K562 (cell line): ENCODE measurements at regions not wholly inside any gene's neighbourhood (a gene's known extent, or its start where the extent isn't known, plus 50 kb on each side); places are given as distances from the start of the nearest gene placed in this dataset.

ENCODE experiments used
- ATAC-seq: fragments of 200-7000 bp; cut with Tn5 transposase; 3 replicates; pipeline ENCODE4 v1.9.1; 2020; ENCODE audit warnings: moderate library complexity
- BruUV-seq: library from RNA; stranded (reverse); fragments of 400-500 nt; replicated peaks from 2 replicates; lab custom pipeline; 2021; lab: Mats Ljungman, UMichigan
- CTCF ChIA-PET: fragments of 300-600 bp; formaldehyde crosslinking; extraction: SDS; loops from one replicate; lab custom pipeline; 2021; ENCODE audit warnings: low intra/inter-chr PET ratio; lab: Yijun Ruan, JAX
- POLR2A ChIA-PET: fragments of 300-600, 350-650 bp; sonication (Branson Sonifier 250); formaldehyde crosslinking; extraction: SDS; loops from one replicate; lab custom pipeline; 2021; ENCODE audit warnings: antibody characterized with exemption, inconsistent platforms; lab: Yijun Ruan, JAX
- DNase-seq, 4 experiments: peaks; one replicate each; pipeline versions ENCODE4 v3.0.0 to v3.0.0-alpha.2; 2011 to 2018; ENCODE audit warnings: low spot score in 3 of 4, mixed read lengths in 3 of 4; ENCODE audit errors: extremely low read depth in 1 of 4
- FAIRE-seq: peaks from 2 replicates; lab custom pipeline; 2011; peaks lifted over from hg19 to GRCh38; lab: Jason Lieb, UNC
- H2AFZ ChIP-seq: 2 replicates; pipeline ENCODE4 v1.6.0; 2011; ENCODE audit warnings: low read depth, low read length, control low read depth, inconsistent platforms
- H3K27ac ChIP-seq: fragments of 200-600 bp; 3 replicates; pipeline ENCODE4 v1.8.0; 2011; ENCODE audit warnings: low read depth, mild to moderate bottlenecking, control low read depth, inconsistent platforms, low read length, moderate library complexity, mixed read lengths; ENCODE audit errors: extremely low read depth
- H3K27me3 ChIP-seq, 2 experiments: fragments of 300-600 bp in 1 of 2; 2 replicates in 1 of 2; 3 replicates in 1 of 2; pipeline versions ENCODE4 v1.6.0 to v1.8.0; 2011; ENCODE audit warnings: inconsistent platforms in 2 of 2, low read length in 2 of 2, mild to moderate bottlenecking in 1 of 2, mixed read lengths in 1 of 2, moderate library complexity in 1 of 2; ENCODE audit not compliant: control insufficient read depth in 2 of 2, insufficient read depth in 2 of 2
- H3K36me3 ChIP-seq: fragments of 300-600 bp; 3 replicates; pipeline ENCODE4 v1.8.0; 2011; ENCODE audit warnings: mild to moderate bottlenecking, low read length, inconsistent platforms; ENCODE audit not compliant: control insufficient read depth, insufficient read depth
- H3K4me1 ChIP-seq, 2 experiments: fragments of 200-600 bp in 1 of 2; replicated peaks in 1 of 2; 2 replicates in 1 of 2; 3 replicates in 1 of 2; pipeline versions ENCODE4 v1.5.1 to v1.8.0; 2011; ENCODE audit warnings: inconsistent platforms in 2 of 2, low read length in 2 of 2, mild to moderate bottlenecking in 1 of 2, mixed read lengths in 1 of 2, moderate library complexity in 1 of 2; ENCODE audit not compliant: control insufficient read depth in 2 of 2, insufficient read depth in 2 of 2
- H3K4me2 ChIP-seq: 2 replicates; pipeline ENCODE4 v1.6.1; 2011; ENCODE audit warnings: low read length, control low read depth, inconsistent platforms, mixed read lengths; ENCODE audit not compliant: insufficient read depth
- H3K4me3 ChIP-seq: fragments of 200-600 bp; sonication (generic), shearing (Covaris generic); 2 replicates; pipeline ENCODE4 v1.5.1; 2016; ENCODE audit warnings: control low read depth, inconsistent platforms
- H3K79me2 ChIP-seq: fragments of 200-600 bp; 3 replicates; pipeline ENCODE4 v1.8.0; 2011; ENCODE audit warnings: low read length, inconsistent platforms; ENCODE audit not compliant: control insufficient read depth, insufficient read depth
- H3K9ac ChIP-seq, 2 experiments: 2 replicates each; pipeline versions ENCODE4 v1.6.0 to v1.6.1; 2011; ENCODE audit warnings: low read depth in 2 of 2, low read length in 2 of 2, control low read depth in 1 of 2, inconsistent platforms in 1 of 2, mild to moderate bottlenecking in 1 of 2, mixed read lengths in 1 of 2; ENCODE audit not compliant: insufficient read depth in 1 of 2
- H3K9me1 ChIP-seq: one replicate; pipeline ENCODE4 v1.6.0; 2011; ENCODE audit warnings: inconsistent platforms, mild to moderate bottlenecking, low read length, moderate library complexity; ENCODE audit not compliant: control insufficient read depth, insufficient read depth
- H3K9me3 ChIP-seq: replicated peaks from 2 replicates; pipeline ENCODE4 v1.5.1; 2011; ENCODE audit warnings: low read depth, low read length, inconsistent platforms; ENCODE audit not compliant: control insufficient read depth, insufficient read depth
- H4K20me1 ChIP-seq: replicated peaks from 2 replicates; pipeline ENCODE4 v1.6.1; 2011; ENCODE audit warnings: low read length, inconsistent platforms, mixed read lengths; ENCODE audit not compliant: control insufficient read depth, insufficient read depth
- BRCA1 ChIP-seq, 2 experiments: fragments of 450-650 bp in 1 of 2; sonication (generic) in 1 of 2; formaldehyde crosslinking in 1 of 2; IDR thresholded peaks; 2 replicates each; pipeline versions ENCODE4 v1.5.0 to v1.6.1; 2017 to 2020; ENCODE audit warnings: mild to moderate bottlenecking in 1 of 2, missing genetic modification reagents in 1 of 2
- HDAC2 ChIP-seq: fragments of 450-650 bp; IDR thresholded peaks from 2 replicates; pipeline ENCODE4 v1.6.1; 2016; ENCODE audit warnings: mild to moderate bottlenecking
- TAF15 ChIP-seq: fragments of 200-400 bp; formaldehyde crosslinking; IDR thresholded peaks from 2 replicates; pipeline ENCODE4 v1.6.1; 2017; ENCODE audit warnings: mild to moderate bottlenecking, low read depth, low read length, moderate library complexity
- TCFL5 ChIP-seq: fragments of 250-450 bp; sonication (Bioruptor Pico); conservative IDR thresholded peaks from 2 replicates; pipeline ENCODE4 v1.6.1; 2021; ENCODE audit warnings: mild to moderate bottlenecking, moderate library complexity, matching md5 sums
- ZKSCAN1 ChIP-seq: fragments of 150-350 bp; IDR thresholded peaks from 2 replicates; pipeline ENCODE4 v1.6.1; 2016; ENCODE audit warnings: low read depth, low read length
- ZNF184 ChIP-seq: sonication (generic); formaldehyde crosslinking; IDR thresholded peaks from 2 replicates; pipeline ENCODE4 v1.5.0; 2020; ENCODE audit warnings: missing genetic modification reagents
- ZNF77 ChIP-seq: fragments of 250-450 bp; sonication (Bioruptor Pico); IDR thresholded peaks from 2 replicates; pipeline ENCODE4 v1.5.0; 2020
- WGBS: fragments of 100-300 bp; shearing (Covaris generic); methylation state at CpG from one replicate; pipeline ENCODE4 v1.1.6; 2016; ENCODE audit warnings: low coverage, mixed read lengths; ENCODE audit not compliant: insufficient coverage; ENCODE audit errors: missing lambda C conversion rate; 5-methylcytosine and 5-hydroxymethylcytosine counted together
- in situ Hi-C: fragments of 300-500 bp; cut with MboI; formaldehyde crosslinking; loops from 4 replicates; pipeline ENCODE4 v1.15.0; 2018; ENCODE audit warnings: inconsistent platforms, mixed read lengths
- intact Hi-C: fragments of 100-400 bp; cut with micrococcal nuclease; formaldehyde crosslinking; loops from 2 replicates; pipeline ENCODE4 v1.14.2; 2022
- TF ChIP-seq, protein P1 (sequence below), 2 experiments: fragments of 450-650 bp in 1 of 2; sonication (generic) in 1 of 2; formaldehyde crosslinking; conservative IDR thresholded peaks; 2 replicates each; pipeline versions ENCODE4 v1.4.0 to v1.8.1; 2020 to 2022; ENCODE audit warnings: mild to moderate bottlenecking in 1 of 2, missing genetic modification reagents in 1 of 2
- TF ChIP-seq, protein P2 (sequence below), 2 experiments: fragments of 450-650 bp in 1 of 2; sonication (generic) in 1 of 2; formaldehyde crosslinking in 1 of 2; IDR thresholded peaks in 1 of 2; conservative IDR thresholded peaks in 1 of 2; 2 replicates each; pipeline versions ENCODE4 v1.6.1 to v1.8.1; 2016 to 2023; ENCODE audit warnings: mild to moderate bottlenecking in 2 of 2, moderate library complexity in 2 of 2, inconsistent platforms in 1 of 2, missing genetic modification reagents in 1 of 2

DNA sequence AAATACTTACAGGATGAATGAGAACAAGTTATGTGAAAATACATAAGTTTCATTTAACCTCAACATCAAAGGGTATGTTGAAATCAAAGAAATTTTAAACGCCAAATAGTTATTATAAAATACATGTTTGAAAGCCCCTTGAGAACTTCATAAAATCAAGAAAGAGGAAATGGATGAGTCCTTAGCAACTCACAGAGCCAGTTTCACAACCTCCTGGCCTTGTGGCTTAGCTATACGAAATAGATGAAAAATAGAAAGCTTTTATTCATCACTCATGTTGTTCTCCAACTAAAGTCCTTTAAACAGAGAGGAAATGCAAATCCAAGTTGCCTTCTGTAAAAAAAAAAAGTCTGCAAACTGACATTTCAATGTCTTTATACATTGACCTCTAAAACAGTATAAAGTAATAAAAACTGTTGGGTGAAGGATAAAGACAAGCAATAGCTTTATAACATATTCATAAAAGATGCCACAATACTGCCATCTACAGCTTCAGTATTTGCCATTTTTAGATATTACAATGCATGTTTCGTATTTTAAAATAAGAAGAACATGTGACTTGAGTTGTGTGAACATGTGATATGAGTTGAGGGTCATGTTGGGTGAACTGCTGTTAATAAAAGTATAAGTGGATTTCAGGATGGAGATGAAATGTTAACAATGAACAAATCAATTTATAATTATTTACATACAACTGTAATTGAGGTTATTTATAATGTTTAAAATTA lies 847.8 kb downstream of the MRPL39 start:
- Histone ChIP-seq H3K36me3 (no peaks in the 10 kb centered on the region), H3K79me2 (no peaks in the 10 kb centered on the region), H4K20me1 (no peaks in the 10 kb centered on the region), H3K4me1 (no peaks in the 10 kb centered on the region), H3K9me1 (no peaks in the 10 kb centered on the region), H3K27me3 (no peaks in the 10 kb centered on the region), H3K4me3 (no peak overlapping the region), H2AFZ (no peak overlapping the region), H3K9ac (no peak overlapping the region), H3K4me2 (no peak overlapping the region), H3K9me3 (no peaks in the 10 kb centered on the region; the same call in 1 of the 2 replicates), H3K27ac (no peak overlapping the region)
- DNase-seq (no peak), ATAC-seq (no peak), FAIRE-seq (no peak)
- intact Hi-C loops (no loop called here), in situ Hi-C loops (no loop called here)
- CTCF ChIA-PET, result no interaction called here
- WGBS, result 3% methylated on average over 3 of the region's 3 CpGs
- POLR2A ChIA-PET, result no interaction called here
- TF ChIP-seq TAF15 (no peak), ZNF184 (CRISPR knock-in tag) (no peak), ZNF77 (no peak), BRCA1 (IDR thresholded peaks at IDR 0.05) (no peak), BRCA1 (CRISPR knock-in tag; IDR thresholded peaks at IDR 0.05) (no peak), ZKSCAN1 (no peak), TCFL5 (no peak), HDAC2 (no peak)
- TF ChIP-seq, protein P1, sequence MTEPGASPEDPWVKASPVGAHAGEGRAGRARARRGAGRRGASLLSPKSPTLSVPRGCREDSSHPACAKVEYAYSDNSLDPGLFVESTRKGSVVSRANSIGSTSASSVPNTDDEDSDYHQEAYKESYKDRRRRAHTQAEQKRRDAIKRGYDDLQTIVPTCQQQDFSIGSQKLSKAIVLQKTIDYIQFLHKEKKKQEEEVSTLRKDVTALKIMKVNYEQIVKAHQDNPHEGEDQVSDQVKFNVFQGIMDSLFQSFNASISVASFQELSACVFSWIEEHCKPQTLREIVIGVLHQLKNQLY (CRISPR knock-in tag; conservative IDR thresholded peaks at IDR 0.05), result no peak
- TF ChIP-seq, protein P2, sequence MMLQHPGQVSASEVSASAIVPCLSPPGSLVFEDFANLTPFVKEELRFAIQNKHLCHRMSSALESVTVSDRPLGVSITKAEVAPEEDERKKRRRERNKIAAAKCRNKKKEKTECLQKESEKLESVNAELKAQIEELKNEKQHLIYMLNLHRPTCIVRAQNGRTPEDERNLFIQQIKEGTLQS (IDR thresholded peaks at IDR 0.05), result no peak
- TF ChIP-seq, protein P2 (CRISPR knock-in tag; conservative IDR thresholded peaks at IDR 0.05), result no peak
- no TSS peak for BruUV-seq
